Stimulated activated naive CD8-positive, alpha-beta T cell treated with anti-CD3 and anti-CD28 coated beads, Interleukin-15, Interleukin-2, amounts not matched to agents 100 ng/mL and 50 ng/mL, for 24 hours (primary cell): ENCODE measurements at regions not wholly inside any gene's neighbourhood (a gene's known extent, or its start where the extent isn't known, plus 50 kb on each side); places are given as distances from the start of the nearest gene placed in this dataset.

Experiments used
- H3K27ac Mint-ChIP-seq: one replicate; pipeline ENCODE4 v1.8.0; 2021; ENCODE audit warnings: mild to moderate bottlenecking, mixed read lengths
- H3K27me3 Mint-ChIP-seq: one replicate; pipeline ENCODE4 v1.8.0; 2021; ENCODE audit warnings: mixed read lengths
- H3K36me3 Mint-ChIP-seq: one replicate; pipeline ENCODE4 v1.8.0; 2021; ENCODE audit warnings: low read depth, mixed read lengths
- H3K4me1 Mint-ChIP-seq: one replicate; pipeline ENCODE4 v1.8.0; 2021; ENCODE audit warnings: low read depth, mixed read lengths
- H3K4me3 Mint-ChIP-seq: one replicate; pipeline ENCODE4 v1.8.0; 2021; ENCODE audit warnings: mild to moderate bottlenecking, mixed read lengths
- H3K9me3 Mint-ChIP-seq: one replicate; pipeline ENCODE4 v1.8.0; 2021; ENCODE audit warnings: mixed read lengths

GRCh38 chr10:44083719-44084400 is 301.0 kb downstream of the CXCL12 start:
- Mint-ChIP-seq H3K27ac (no peak overlapping the region), H3K4me1 (no peaks in the 10 kb centered on the region), H3K36me3 (no peaks in the 10 kb centered on the region), H3K27me3 (peaks cover 25% of the 10 kb centered on the region), H3K9me3 (no peaks in the 10 kb centered on the region), H3K4me3 (no peak overlapping the region)

GRCh38 chr10:44071479-44071878 is 313.4 kb downstream of the CXCL12 start:
- Mint-ChIP-seq H3K4me3 (no peak overlapping the region), H3K36me3 (no peaks in the 10 kb centered on the region), H3K4me1 (no peaks in the 10 kb centered on the region), H3K27ac (no peak overlapping the region), H3K27me3 (no peaks in the 10 kb centered on the region), H3K9me3 (peaks cover 4% of the 10 kb centered on the region)

- Mint-ChIP-seq H3K4me1 (no peaks in the 10 kb centered on the region), H3K4me3 (no peak overlapping the region), H3K36me3 (no peaks in the 10 kb centered on the region), H3K9me3 (no peaks in the 10 kb centered on the region), H3K27me3 (no peaks in the 10 kb centered on the region), H3K27ac (no peak overlapping the region)
These were observed 314.6 kb downstream of the CXCL12 start for GRCh38 chr10:44070282-44070681.

- no peak overlapping the region for H3K27ac Mint-ChIP-seq
- no peaks in the 10 kb centered on the region for H3K4me1 Mint-ChIP-seq
These were observed 315.3 kb downstream of the CXCL12 start for GRCh38 chr10:44069573-44069972.

GRCh38 chr10:44068716-44069482 is 316.0 kb downstream of the CXCL12 start:
- no peak overlapping the region for H3K27ac Mint-ChIP-seq
- H3K27me3 Mint-ChIP-seq = no peaks in the 10 kb centered on the region
- H3K4me3 Mint-ChIP-seq = no peak overlapping the region
- H3K36me3 Mint-ChIP-seq = no peaks in the 10 kb centered on the region
- H3K4me1 Mint-ChIP-seq = no peaks in the 10 kb centered on the region
- H3K9me3 Mint-ChIP-seq = no peaks in the 10 kb centered on the region

More at GRCh38 chr10:44069573-44069972, 315.3 kb downstream of the CXCL12 start:
- Mint-ChIP-seq H3K4me3 (no peak overlapping the region), H3K36me3 (no peaks in the 10 kb centered on the region), H3K9me3 (no peaks in the 10 kb centered on the region), H3K27me3 (no peaks in the 10 kb centered on the region)

GRCh38 chr10:44067432-44067831 is 317.5 kb downstream of the CXCL12 start:
- no peaks in the 10 kb centered on the region for H3K36me3 Mint-ChIP-seq
- H3K27me3 Mint-ChIP-seq = no peaks in the 10 kb centered on the region
- no peaks in the 10 kb centered on the region for H3K9me3 Mint-ChIP-seq
- H3K4me3 Mint-ChIP-seq = no peak overlapping the region
- no peaks in the 10 kb centered on the region for H3K4me1 Mint-ChIP-seq
- H3K27ac Mint-ChIP-seq = no peak overlapping the region

GRCh38 chr10:44066527-44067255 is 318.2 kb downstream of the CXCL12 start:
- Mint-ChIP-seq H3K27me3 (no peaks in the 10 kb centered on the region), H3K4me1 (no peaks in the 10 kb centered on the region), H3K27ac (no peak overlapping the region), H3K9me3 (no peaks in the 10 kb centered on the region), H3K4me3 (no peak overlapping the region), H3K36me3 (no peaks in the 10 kb centered on the region)

- H3K9me3 Mint-ChIP-seq = no peaks in the 10 kb centered on the region
- H3K27ac Mint-ChIP-seq = no peak overlapping the region
These were observed 318.9 kb downstream of the CXCL12 start for GRCh38 chr10:44065788-44066526.

GRCh38 chr10:44064987-44065787 is 319.7 kb downstream of the CXCL12 start:
- Mint-ChIP-seq H3K4me1 (no peaks in the 10 kb centered on the region), H3K9me3 (no peaks in the 10 kb centered on the region), H3K36me3 (no peaks in the 10 kb centered on the region), H3K4me3 (no peak overlapping the region), H3K27ac (no peak overlapping the region), H3K27me3 (no peaks in the 10 kb centered on the region)

More at GRCh38 chr10:44065788-44066526, 318.9 kb downstream of the CXCL12 start:
- no peaks in the 10 kb centered on the region for H3K36me3 Mint-ChIP-seq
- H3K4me1 Mint-ChIP-seq = no peaks in the 10 kb centered on the region
- H3K4me3 Mint-ChIP-seq = no peak overlapping the region
- H3K27me3 Mint-ChIP-seq = no peaks in the 10 kb centered on the region

GRCh38 chr10:44064317-44064716 is 320.6 kb downstream of the CXCL12 start:
- H3K36me3 Mint-ChIP-seq = no peaks in the 10 kb centered on the region
- no peak overlapping the region for H3K27ac Mint-ChIP-seq
- no peaks in the 10 kb centered on the region for H3K9me3 Mint-ChIP-seq
- no peaks in the 10 kb centered on the region for H3K4me1 Mint-ChIP-seq
- H3K27me3 Mint-ChIP-seq = no peaks in the 10 kb centered on the region
- no peak overlapping the region for H3K4me3 Mint-ChIP-seq

GRCh38 chr10:44063686-44064085 is 321.2 kb downstream of the CXCL12 start:
- Mint-ChIP-seq H3K36me3 (no peaks in the 10 kb centered on the region), H3K4me1 (no peaks in the 10 kb centered on the region), H3K4me3 (no peak overlapping the region), H3K27ac (no peak overlapping the region), H3K27me3 (no peaks in the 10 kb centered on the region), H3K9me3 (no peaks in the 10 kb centered on the region)

GRCh38 chr10:44060719-44061118 is 324.2 kb downstream of the CXCL12 start:
- H3K4me1 Mint-ChIP-seq = no peaks in the 10 kb centered on the region
- no peaks in the 10 kb centered on the region for H3K9me3 Mint-ChIP-seq

GRCh38 chr10:44060221-44060620 is 324.7 kb downstream of the CXCL12 start:
- no peak overlapping the region for H3K27ac Mint-ChIP-seq

More at GRCh38 chr10:44060719-44061118, 324.2 kb downstream of the CXCL12 start:
- Mint-ChIP-seq H3K27me3 (no peaks in the 10 kb centered on the region), H3K27ac (no peak overlapping the region), H3K4me3 (no peak overlapping the region), H3K36me3 (no peaks in the 10 kb centered on the region)

GRCh38 chr10:44058259-44058658 is 326.6 kb downstream of the CXCL12 start:
- no peak overlapping the region for H3K4me3 Mint-ChIP-seq
- no peaks in the 10 kb centered on the region for H3K4me1 Mint-ChIP-seq
- no peaks in the 10 kb centered on the region for H3K9me3 Mint-ChIP-seq
- no peaks in the 10 kb centered on the region for H3K36me3 Mint-ChIP-seq
- no peaks in the 10 kb centered on the region for H3K27me3 Mint-ChIP-seq
- no peak overlapping the region for H3K27ac Mint-ChIP-seq

More at GRCh38 chr10:44060221-44060620, 324.7 kb downstream of the CXCL12 start:
- H3K4me3 Mint-ChIP-seq = no peak overlapping the region
- no peaks in the 10 kb centered on the region for H3K4me1 Mint-ChIP-seq
- no peaks in the 10 kb centered on the region for H3K9me3 Mint-ChIP-seq
- H3K27me3 Mint-ChIP-seq = no peaks in the 10 kb centered on the region
- no peaks in the 10 kb centered on the region for H3K36me3 Mint-ChIP-seq
